HepG2 (cell line): ENCODE measurements at regions not wholly inside any gene's neighbourhood (a gene's known extent, or its start where the extent isn't known, plus 50 kb on each side); places are given as distances from the start of the nearest gene placed in this dataset.

Experiments
- AHR ChIP-seq: IDR thresholded peaks from 2 replicates; pipeline ENCODE4 v1.6.1; 2018; ENCODE audit warnings: missing genetic modification reagents, missing compliant biosample characterization
- CSRNP2 ChIP-seq: sonication (generic); formaldehyde crosslinking; conservative IDR thresholded peaks from 2 replicates; pipeline ENCODE4 v1.8.0; 2022; ENCODE audit warnings: low read depth, missing genetic modification reagents
- DPF2 ChIP-seq: sonication (generic); formaldehyde crosslinking; IDR thresholded peaks from 2 replicates; pipeline ENCODE4 v1.4.0; 2020; ENCODE audit warnings: mild to moderate bottlenecking, low read depth, missing genetic modification reagents, borderline replicate concordance
- DRAP1 ChIP-seq: IDR thresholded peaks from 2 replicates; pipeline ENCODE4 v1.6.1; 2016; ENCODE audit warnings: missing genetic modification reagents, missing compliant biosample characterization
- ETS1 ChIP-seq: sonication (generic); formaldehyde crosslinking; IDR thresholded peaks from 2 replicates; pipeline ENCODE4 v1.4.0; 2020; ENCODE audit warnings: missing genetic modification reagents
- FOSL2 ChIP-seq: sonication (generic); formaldehyde crosslinking; IDR thresholded peaks from 2 replicates; pipeline ENCODE4 v1.4.0; 2020; ENCODE audit warnings: missing genetic modification reagents
- REST ChIP-seq, 2 experiments: IDR thresholded peaks; 2 replicates each; pipeline ENCODE4 v1.6.1; 2011 to 2012; ENCODE audit warnings: low read length in 2 of 2, borderline replicate concordance in 1 of 2, low read depth in 1 of 2, mild to moderate bottlenecking in 1 of 2, moderate library complexity in 1 of 2
- SALL2 ChIP-seq: sonication (generic); formaldehyde crosslinking; IDR thresholded peaks from 2 replicates; pipeline ENCODE4 v1.8.1; 2023; ENCODE audit warnings: mild to moderate bottlenecking, missing genetic modification reagents, inconsistent platforms
- SIN3B ChIP-seq: fragments of 150-350 bp; IDR thresholded peaks from 2 replicates; pipeline ENCODE4 v1.6.1; 2014; ENCODE audit warnings: low read length
- SOX5 ChIP-seq: IDR thresholded peaks from 2 replicates; pipeline ENCODE4 v1.6.1; 2016; ENCODE audit warnings: borderline replicate concordance
- ZBTB20 ChIP-seq: sonication (generic); formaldehyde crosslinking; IDR thresholded peaks from 2 replicates; pipeline ENCODE4 v1.8.1; 2023; ENCODE audit warnings: missing genetic modification reagents, low read depth, mild to moderate bottlenecking, borderline replicate concordance
- ZNF234 ChIP-seq: sonication (generic); formaldehyde crosslinking; conservative IDR thresholded peaks from 2 replicates; pipeline ENCODE4 v1.5.1; 2020; ENCODE audit warnings: mild to moderate bottlenecking, missing genetic modification reagents
- ZNF446 ChIP-seq: sonication (generic); formaldehyde crosslinking; IDR thresholded peaks from 2 replicates; pipeline ENCODE4 v1.5.0; 2020; ENCODE audit warnings: mild to moderate bottlenecking, missing genetic modification reagents
- ZNF709 ChIP-seq: sonication (generic); formaldehyde crosslinking; IDR thresholded peaks from 2 replicates; pipeline ENCODE4 v1.5.0; 2020; ENCODE audit warnings: mild to moderate bottlenecking, missing genetic modification reagents
- TF ChIP-seq, protein P1 (sequence below): sonication (generic); formaldehyde crosslinking; IDR thresholded peaks from 2 replicates; pipeline ENCODE4 v1.4.0; 2020; ENCODE audit warnings: mild to moderate bottlenecking, missing genetic modification reagents
- TF ChIP-seq, protein P2 (sequence below): sonication (generic); formaldehyde crosslinking; IDR thresholded peaks from 2 replicates; pipeline ENCODE4 v1.4.0; 2020; ENCODE audit warnings: missing genetic modification reagents, mild to moderate bottlenecking, borderline replicate concordance

GRCh38 chr20:50298554-50299324 is 108.1 kb downstream of the CEBPB start (continued):
- TF ChIP-seq, protein P1, sequence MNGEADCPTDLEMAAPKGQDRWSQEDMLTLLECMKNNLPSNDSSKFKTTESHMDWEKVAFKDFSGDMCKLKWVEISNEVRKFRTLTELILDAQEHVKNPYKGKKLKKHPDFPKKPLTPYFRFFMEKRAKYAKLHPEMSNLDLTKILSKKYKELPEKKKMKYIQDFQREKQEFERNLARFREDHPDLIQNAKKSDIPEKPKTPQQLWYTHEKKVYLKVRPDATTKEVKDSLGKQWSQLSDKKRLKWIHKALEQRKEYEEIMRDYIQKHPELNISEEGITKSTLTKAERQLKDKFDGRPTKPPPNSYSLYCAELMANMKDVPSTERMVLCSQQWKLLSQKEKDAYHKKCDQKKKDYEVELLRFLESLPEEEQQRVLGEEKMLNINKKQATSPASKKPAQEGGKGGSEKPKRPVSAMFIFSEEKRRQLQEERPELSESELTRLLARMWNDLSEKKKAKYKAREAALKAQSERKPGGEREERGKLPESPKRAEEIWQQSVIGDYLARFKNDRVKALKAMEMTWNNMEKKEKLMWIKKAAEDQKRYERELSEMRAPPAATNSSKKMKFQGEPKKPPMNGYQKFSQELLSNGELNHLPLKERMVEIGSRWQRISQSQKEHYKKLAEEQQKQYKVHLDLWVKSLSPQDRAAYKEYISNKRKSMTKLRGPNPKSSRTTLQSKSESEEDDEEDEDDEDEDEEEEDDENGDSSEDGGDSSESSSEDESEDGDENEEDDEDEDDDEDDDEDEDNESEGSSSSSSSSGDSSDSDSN (CRISPR knock-in tag), result no peak
- no peak for TF ChIP-seq ZNF709 (CRISPR knock-in tag)
- 0 out of 2 replicates have a peak, but pooled peaks have one; percentile 43 for TF ChIP-seq AHR (CRISPR knock-in tag)
- peak; percentile 15; the same call in 1 of the 2 replicates for TF ChIP-seq FOSL2 (CRISPR knock-in tag)
- peak; percentile 35; the same call in 1 of the 2 replicates for TF ChIP-seq SOX5 (CRISPR knock-in tag)
- peak; percentile 59 for TF ChIP-seq DPF2 (CRISPR knock-in tag)
- TF ChIP-seq ZNF234 (CRISPR knock-in tag), result no peak
- no peak for TF ChIP-seq ZBTB20 (CRISPR knock-in tag)
- no peak for TF ChIP-seq CSRNP2 (CRISPR knock-in tag)
- no peak for TF ChIP-seq SALL2 (CRISPR knock-in tag)
- no peak for TF ChIP-seq ZNF446 (CRISPR knock-in tag)
- TF ChIP-seq DRAP1 (CRISPR knock-in tag), result no peak
- TF ChIP-seq, protein P2, sequence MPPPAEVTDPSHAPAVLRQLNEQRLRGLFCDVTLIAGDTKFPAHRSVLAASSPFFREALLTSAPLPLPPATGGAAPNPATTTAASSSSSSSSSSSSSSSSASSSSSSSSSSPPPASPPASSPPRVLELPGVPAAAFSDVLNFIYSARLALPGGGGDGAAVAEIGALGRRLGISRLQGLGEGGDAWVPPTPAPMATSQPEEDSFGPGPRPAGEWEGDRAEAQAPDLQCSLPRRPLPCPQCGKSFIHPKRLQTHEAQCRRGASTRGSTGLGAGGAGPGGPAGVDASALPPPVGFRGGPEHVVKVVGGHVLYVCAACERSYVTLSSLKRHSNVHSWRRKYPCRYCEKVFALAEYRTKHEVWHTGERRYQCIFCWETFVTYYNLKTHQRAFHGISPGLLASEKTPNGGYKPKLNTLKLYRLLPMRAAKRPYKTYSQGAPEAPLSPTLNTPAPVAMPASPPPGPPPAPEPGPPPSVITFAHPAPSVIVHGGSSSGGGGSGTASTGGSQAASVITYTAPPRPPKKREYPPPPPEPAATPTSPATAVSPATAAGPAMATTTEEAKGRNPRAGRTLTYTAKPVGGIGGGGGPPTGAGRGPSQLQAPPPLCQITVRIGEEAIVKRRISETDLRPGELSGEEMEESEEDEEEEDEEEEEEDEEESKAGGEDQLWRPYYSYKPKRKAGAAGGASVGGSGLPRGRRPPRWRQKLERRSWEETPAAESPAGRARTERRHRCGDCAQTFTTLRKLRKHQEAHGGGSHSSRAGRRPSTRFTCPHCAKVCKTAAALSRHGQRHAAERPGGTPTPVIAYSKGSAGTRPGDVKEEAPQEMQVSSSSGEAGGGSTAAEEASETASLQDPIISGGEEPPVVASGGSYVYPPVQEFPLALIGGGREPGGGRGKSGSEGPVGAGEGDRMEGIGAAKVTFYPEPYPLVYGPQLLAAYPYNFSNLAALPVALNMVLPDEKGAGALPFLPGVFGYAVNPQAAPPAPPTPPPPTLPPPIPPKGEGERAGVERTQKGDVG (CRISPR knock-in tag), result no peak
- no peak for TF ChIP-seq ETS1 (CRISPR knock-in tag)
- TF ChIP-seq REST (IDR thresholded peaks at IDR 0.05; ENCODE audit: borderline replicate concordance in 1 of 2, low read depth in 1 of 2, low read length in 2 of 2), result no peak
- no peak for TF ChIP-seq SIN3B
